ENCODE measurements at regions not wholly inside any gene's neighbourhood (a gene's known extent, or its start where the extent isn't known, plus 50 kb on each side); places are given as distances from the start of the nearest gene placed in this dataset.
A peak's percentile ranks its signal among the peaks of the same experiment; 100 is the strongest.

DNA sequence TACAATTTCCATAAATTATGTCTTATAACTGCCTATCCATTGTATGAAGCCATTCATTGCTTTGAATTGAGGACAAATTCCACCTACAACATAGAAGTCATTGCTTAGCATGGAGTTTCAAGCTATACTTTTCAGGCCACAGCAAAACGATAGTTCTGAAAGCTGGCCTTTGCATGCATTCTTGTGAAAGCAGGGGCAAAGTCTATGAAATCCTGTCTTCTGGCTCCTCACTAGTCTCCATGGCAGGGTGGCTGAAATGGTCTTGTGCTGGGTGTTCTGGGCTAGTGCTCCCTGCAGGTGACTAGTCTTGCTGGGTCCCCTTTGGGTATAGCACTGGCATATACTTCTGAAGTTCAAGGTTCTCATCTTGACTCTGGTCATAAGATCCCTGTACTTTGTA is 353.9 kb upstream of the ZNF608 start:
- no peaks in the 10 kb centered on the region for H3K4me1 ChIP-seq (ENCODE audit: control insufficient read depth in 4 of 4, insufficient read depth in 4 of 4, low read length in 3 of 4)
- H3K9ac ChIP-seq (ENCODE audit: low read depth in 1 of 2, low read length in 2 of 2): no peak overlapping the region
- H3K9me3 ChIP-seq (ENCODE audit: control insufficient read depth in 4 of 4, low read length in 3 of 4): peaks cover 0 to 4% (median 0%) of the 10 kb centered on the region in 4 donors
- H3K27me3 ChIP-seq (ENCODE audit: control insufficient read depth in 4 of 4, insufficient read depth in 4 of 4, low read length in 3 of 4): no peaks in the 10 kb centered on the region
- TF ChIP-seq, protein P1, sequence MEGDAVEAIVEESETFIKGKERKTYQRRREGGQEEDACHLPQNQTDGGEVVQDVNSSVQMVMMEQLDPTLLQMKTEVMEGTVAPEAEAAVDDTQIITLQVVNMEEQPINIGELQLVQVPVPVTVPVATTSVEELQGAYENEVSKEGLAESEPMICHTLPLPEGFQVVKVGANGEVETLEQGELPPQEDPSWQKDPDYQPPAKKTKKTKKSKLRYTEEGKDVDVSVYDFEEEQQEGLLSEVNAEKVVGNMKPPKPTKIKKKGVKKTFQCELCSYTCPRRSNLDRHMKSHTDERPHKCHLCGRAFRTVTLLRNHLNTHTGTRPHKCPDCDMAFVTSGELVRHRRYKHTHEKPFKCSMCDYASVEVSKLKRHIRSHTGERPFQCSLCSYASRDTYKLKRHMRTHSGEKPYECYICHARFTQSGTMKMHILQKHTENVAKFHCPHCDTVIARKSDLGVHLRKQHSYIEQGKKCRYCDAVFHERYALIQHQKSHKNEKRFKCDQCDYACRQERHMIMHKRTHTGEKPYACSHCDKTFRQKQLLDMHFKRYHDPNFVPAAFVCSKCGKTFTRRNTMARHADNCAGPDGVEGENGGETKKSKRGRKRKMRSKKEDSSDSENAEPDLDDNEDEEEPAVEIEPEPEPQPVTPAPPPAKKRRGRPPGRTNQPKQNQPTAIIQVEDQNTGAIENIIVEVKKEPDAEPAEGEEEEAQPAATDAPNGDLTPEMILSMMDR (IDR thresholded peaks at IDR 0.05; ENCODE audit: low read depth, low read length, missing input control): no peak
- TF ChIP-seq EGR1 (IDR thresholded peaks at IDR 0.05; ENCODE audit: low read depth in 2 of 2): no peak
- TF ChIP-seq RAD21 (IDR thresholded peaks at IDR 0.05): no peak
- TF ChIP-seq HNF4A (conservative IDR thresholded peaks at IDR 0.05): peak; percentile 40 to 51
- DNase-seq (ENCODE audit: low spot score): no peak
- H3K27ac ChIP-seq (ENCODE audit: low read depth in 1 of 2, low read length in 2 of 2): no peak overlapping the region
- 48% methylated on average over 1 of the region's 1 CpG for WGBS
- H3K36me3 ChIP-seq (ENCODE audit: control insufficient read depth in 4 of 4, insufficient read depth in 3 of 4, low read depth in 1 of 4, low read length in 3 of 4): no peaks in the 10 kb centered on the region
- peak overlapping the region in 1 of 3 donors; percentile 26 for H3K4me3 ChIP-seq (ENCODE audit: low read depth in 1 of 3, low read length in 3 of 3)

DNA sequence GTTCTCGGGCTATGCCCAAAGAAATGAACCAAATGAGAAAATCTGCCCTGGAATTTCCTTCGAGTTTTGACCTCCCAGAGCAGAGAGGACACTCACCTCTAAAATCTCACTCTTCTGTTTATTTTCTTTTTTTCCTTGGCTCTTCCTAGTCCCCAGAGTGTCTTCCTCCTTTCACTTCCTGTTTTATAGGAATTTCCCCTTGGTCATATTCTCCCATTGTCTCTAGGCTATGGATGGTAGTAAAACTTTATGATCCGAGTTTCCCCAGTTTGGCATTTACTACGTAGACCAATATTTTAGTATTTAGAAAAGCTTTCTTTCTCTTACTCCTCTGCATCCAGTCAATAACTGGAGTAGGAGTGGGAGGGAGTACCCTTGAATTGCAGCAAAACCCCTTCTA is 354.5 kb upstream of the ZNF608 start:
- no peaks in the 10 kb centered on the region for H3K36me3 ChIP-seq (ENCODE audit: control insufficient read depth in 4 of 4, insufficient read depth in 3 of 4, low read depth in 1 of 4, low read length in 3 of 4)
- no peak for DNase-seq (ENCODE audit: low spot score)
- H3K27ac ChIP-seq (ENCODE audit: low read depth in 1 of 2, low read length in 2 of 2): no peak overlapping the region
- no peaks in the 10 kb centered on the region for H3K4me1 ChIP-seq (ENCODE audit: control insufficient read depth in 4 of 4, insufficient read depth in 4 of 4, low read length in 3 of 4)
- no peak overlapping the region for H3K9ac ChIP-seq (ENCODE audit: low read depth in 1 of 2, low read length in 2 of 2)
- H3K9me3 ChIP-seq (ENCODE audit: control insufficient read depth in 4 of 4, low read length in 3 of 4): peaks cover 0 to 4% (median 0%) of the 10 kb centered on the region in 4 donors
- no peaks in the 10 kb centered on the region for H3K27me3 ChIP-seq (ENCODE audit: control insufficient read depth in 4 of 4, insufficient read depth in 4 of 4, low read length in 3 of 4)
- no peak for TF ChIP-seq FOXA1 (IDR thresholded peaks at IDR 0.05)
- TF ChIP-seq, protein P2, sequence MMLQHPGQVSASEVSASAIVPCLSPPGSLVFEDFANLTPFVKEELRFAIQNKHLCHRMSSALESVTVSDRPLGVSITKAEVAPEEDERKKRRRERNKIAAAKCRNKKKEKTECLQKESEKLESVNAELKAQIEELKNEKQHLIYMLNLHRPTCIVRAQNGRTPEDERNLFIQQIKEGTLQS (IDR thresholded peaks at IDR 0.05): no peak
- TF ChIP-seq, protein P3, sequence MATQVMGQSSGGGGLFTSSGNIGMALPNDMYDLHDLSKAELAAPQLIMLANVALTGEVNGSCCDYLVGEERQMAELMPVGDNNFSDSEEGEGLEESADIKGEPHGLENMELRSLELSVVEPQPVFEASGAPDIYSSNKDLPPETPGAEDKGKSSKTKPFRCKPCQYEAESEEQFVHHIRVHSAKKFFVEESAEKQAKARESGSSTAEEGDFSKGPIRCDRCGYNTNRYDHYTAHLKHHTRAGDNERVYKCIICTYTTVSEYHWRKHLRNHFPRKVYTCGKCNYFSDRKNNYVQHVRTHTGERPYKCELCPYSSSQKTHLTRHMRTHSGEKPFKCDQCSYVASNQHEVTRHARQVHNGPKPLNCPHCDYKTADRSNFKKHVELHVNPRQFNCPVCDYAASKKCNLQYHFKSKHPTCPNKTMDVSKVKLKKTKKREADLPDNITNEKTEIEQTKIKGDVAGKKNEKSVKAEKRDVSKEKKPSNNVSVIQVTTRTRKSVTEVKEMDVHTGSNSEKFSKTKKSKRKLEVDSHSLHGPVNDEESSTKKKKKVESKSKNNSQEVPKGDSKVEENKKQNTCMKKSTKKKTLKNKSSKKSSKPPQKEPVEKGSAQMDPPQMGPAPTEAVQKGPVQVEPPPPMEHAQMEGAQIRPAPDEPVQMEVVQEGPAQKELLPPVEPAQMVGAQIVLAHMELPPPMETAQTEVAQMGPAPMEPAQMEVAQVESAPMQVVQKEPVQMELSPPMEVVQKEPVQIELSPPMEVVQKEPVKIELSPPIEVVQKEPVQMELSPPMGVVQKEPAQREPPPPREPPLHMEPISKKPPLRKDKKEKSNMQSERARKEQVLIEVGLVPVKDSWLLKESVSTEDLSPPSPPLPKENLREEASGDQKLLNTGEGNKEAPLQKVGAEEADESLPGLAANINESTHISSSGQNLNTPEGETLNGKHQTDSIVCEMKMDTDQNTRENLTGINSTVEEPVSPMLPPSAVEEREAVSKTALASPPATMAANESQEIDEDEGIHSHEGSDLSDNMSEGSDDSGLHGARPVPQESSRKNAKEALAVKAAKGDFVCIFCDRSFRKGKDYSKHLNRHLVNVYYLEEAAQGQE (IDR thresholded peaks at IDR 0.05): no peak
- TF ChIP-seq YY1 (IDR thresholded peaks at IDR 0.05): no peak
- no peak for TF ChIP-seq NR2F2 (IDR thresholded peaks at IDR 0.05)
- no peak for TF ChIP-seq HNF4G (IDR thresholded peaks at IDR 0.05)
- TF ChIP-seq GABPA (IDR thresholded peaks at IDR 0.05 in 1 of 2, conservative IDR thresholded peaks at IDR 0.05 in 1 of 2): no peak
- TF ChIP-seq, protein P4, sequence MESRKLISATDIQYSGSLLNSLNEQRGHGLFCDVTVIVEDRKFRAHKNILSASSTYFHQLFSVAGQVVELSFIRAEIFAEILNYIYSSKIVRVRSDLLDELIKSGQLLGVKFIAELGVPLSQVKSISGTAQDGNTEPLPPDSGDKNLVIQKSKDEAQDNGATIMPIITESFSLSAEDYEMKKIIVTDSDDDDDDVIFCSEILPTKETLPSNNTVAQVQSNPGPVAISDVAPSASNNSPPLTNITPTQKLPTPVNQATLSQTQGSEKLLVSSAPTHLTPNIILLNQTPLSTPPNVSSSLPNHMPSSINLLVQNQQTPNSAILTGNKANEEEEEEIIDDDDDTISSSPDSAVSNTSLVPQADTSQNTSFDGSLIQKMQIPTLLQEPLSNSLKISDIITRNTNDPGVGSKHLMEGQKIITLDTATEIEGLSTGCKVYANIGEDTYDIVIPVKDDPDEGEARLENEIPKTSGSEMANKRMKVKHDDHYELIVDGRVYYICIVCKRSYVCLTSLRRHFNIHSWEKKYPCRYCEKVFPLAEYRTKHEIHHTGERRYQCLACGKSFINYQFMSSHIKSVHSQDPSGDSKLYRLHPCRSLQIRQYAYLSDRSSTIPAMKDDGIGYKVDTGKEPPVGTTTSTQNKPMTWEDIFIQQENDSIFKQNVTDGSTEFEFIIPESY (IDR thresholded peaks at IDR 0.05): no peak
- TF ChIP-seq JUND (IDR thresholded peaks at IDR 0.05): no peak
- TF ChIP-seq, protein P1 (IDR thresholded peaks at IDR 0.05; ENCODE audit: low read depth, low read length, missing input control): no peak
- TF ChIP-seq SP1 (IDR thresholded peaks at IDR 0.05): no peak
- no peak for TF ChIP-seq FOXA2 (IDR thresholded peaks at IDR 0.05)
- TF ChIP-seq RAD21 (IDR thresholded peaks at IDR 0.05): no peak
- TF ChIP-seq HNF4A (conservative IDR thresholded peaks at IDR 0.05): no peak
- TF ChIP-seq EGR1 (IDR thresholded peaks at IDR 0.05; ENCODE audit: low read depth in 2 of 2): no peak
- TF ChIP-seq TAF1 (conservative IDR thresholded peaks at IDR 0.05): no peak
- TF ChIP-seq RXRA (IDR thresholded peaks at IDR 0.05): no peak
- TF ChIP-seq, protein P5, sequence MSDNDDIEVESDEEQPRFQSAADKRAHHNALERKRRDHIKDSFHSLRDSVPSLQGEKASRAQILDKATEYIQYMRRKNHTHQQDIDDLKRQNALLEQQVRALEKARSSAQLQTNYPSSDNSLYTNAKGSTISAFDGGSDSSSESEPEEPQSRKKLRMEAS (IDR thresholded peaks at IDR 0.05): no peak
- no peak overlapping the region for H3K4me3 ChIP-seq (ENCODE audit: low read depth in 1 of 3, low read length in 3 of 3)
- WGBS: 82% methylated on average over 4 of the region's 4 CpGs

Measured in liver (tissue), 8 donors.